Omental fat pad (tissue), 3 donors: ENCODE measurements at regions not wholly inside any gene's neighbourhood (a gene's known extent, or its start where the extent isn't known, plus 50 kb on each side); places are given as distances from the start of the nearest gene placed in this dataset.
"Not testable (repeated sequence)": the region's sequence is repeated elsewhere in the genome, so short reads cannot be mapped to it uniquely, and the experiment has no call there.

Source experiments
- ATAC-seq: fragments of 150-250 bp; one replicate; pipeline ENCODE4 v1.9.1; 2016; ENCODE audit warnings: mild to moderate bottlenecking, moderate library complexity; ENCODE audit not compliant: low FRiP score
- DNase-seq: peaks from one replicate; pipeline ENCODE4 v3.0.0-alpha.2; 2019; ENCODE audit warnings: low spot score
- TF ChIP-seq, protein P1 (sequence below), 3 donors: fragments of 450-650 bp; IDR thresholded peaks; one replicate each; pipeline ENCODE4 v1.5.1; 2016 to 2017; ENCODE audit warnings: antibody characterized with exemption in 3 of 3, mild to moderate bottlenecking in 3 of 3, moderate library complexity in 2 of 3

DNA sequence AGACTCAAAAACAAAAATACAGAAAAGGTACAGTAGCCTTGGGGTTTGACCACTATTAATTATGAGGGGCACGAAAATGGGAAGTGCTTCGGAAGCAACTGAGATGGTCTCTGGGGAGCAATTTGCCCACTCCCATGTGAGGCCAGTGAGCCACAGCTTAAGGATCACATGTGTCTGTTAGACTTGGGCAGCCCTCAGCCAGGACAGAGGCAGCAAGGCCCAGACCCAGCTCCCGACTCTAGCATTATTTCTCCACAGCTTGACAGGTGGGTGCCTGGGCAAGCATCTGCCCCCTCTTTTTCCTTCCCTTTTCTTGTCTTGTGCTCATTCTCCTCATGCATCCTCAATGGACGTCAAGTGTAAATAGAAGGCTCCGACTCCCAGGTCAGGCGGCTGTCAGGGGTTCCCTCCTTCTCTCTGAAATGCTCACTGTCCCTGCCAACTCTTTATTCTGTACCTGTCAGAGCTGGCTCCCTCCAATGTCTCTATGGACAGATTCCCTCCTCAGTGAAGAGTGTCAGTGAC, 137.0 kb upstream of the RCN1 start:
- DNase-seq (no peak), ATAC-seq (no peak)
- TF ChIP-seq, protein P1, sequence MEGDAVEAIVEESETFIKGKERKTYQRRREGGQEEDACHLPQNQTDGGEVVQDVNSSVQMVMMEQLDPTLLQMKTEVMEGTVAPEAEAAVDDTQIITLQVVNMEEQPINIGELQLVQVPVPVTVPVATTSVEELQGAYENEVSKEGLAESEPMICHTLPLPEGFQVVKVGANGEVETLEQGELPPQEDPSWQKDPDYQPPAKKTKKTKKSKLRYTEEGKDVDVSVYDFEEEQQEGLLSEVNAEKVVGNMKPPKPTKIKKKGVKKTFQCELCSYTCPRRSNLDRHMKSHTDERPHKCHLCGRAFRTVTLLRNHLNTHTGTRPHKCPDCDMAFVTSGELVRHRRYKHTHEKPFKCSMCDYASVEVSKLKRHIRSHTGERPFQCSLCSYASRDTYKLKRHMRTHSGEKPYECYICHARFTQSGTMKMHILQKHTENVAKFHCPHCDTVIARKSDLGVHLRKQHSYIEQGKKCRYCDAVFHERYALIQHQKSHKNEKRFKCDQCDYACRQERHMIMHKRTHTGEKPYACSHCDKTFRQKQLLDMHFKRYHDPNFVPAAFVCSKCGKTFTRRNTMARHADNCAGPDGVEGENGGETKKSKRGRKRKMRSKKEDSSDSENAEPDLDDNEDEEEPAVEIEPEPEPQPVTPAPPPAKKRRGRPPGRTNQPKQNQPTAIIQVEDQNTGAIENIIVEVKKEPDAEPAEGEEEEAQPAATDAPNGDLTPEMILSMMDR (IDR thresholded peaks at IDR 0.05): no peak

DNA sequence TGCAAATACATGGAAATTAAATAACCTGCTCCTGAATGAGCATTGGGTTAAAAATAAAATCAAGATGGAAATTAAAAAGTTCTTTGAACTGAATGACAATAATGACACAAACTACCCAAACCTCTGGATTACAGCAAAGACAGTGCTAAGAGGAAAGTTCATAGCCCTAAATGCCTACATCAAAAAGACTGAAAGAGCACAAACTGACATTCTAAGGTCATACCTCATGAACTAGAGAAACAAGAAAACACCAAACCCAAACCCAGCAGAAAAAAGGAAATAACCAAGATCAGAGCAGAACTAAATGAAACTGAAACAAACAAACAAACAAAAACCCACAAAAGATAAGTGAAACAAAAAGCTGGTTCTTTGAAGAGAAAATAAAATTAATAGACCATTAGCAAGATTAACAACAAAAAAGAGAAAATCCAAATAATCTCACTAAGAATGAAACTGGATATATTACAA, 138.6 kb upstream of the PAX6 start:
- DNase-seq, ATAC-seq: not testable (repeated sequence)

DNA sequence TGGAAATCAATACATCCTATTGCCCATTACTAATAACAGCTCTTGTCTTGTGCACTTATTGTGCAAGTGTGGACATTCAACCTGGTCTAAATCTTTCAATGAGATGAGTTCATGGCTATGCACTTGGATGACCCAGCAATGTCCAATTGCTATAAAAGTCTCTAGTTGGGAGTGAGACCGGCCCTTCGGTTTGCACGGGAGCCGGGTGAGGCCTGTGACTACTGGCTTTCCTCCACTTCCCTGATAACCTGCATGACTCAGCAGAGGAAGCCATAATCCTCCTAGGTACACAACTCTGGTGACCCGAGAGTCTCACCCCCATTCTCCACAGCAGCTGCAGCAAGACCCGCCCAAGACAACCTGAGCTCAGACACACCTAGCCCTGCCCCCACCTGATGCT, 135.9 kb upstream of the PAX6 start:
- DNase-seq (no peak), ATAC-seq (no peak)
- TF ChIP-seq, protein P1 (IDR thresholded peaks at IDR 0.05): no peak

DNA sequence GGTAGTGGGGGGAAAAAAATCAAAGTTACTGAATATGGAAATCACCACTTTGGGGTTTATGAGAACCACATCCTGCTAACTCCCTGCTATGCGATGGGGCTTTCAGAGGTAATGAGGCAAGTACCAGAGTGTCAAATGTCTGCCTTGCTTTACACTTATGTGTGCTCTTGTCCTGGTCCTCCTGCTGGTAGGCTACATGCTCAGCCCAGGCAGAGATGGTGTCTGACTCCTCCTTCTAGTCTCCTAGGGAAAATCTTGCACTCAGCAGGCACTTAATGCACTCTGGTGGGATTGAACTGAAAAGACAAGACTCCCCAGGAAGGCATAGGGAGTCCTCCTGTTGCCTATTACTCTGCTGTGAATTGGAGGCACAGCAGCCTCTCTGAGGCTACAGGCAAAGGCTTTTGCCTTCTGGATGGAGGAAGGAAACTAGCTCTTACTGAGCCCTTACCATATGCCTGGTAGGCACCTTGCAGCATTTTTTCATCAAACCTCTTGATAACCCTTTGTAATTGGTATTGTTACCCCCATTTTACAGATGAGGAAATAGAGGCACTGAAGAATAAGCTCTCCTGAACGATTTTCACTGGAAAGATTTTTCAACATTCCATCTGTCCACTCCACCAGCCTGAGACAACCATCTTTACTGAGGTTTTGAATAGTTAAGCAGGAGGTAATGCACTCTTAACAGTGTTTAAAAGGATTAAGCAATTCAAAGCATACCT, 132.1 kb upstream of the PAX6 start:
- ATAC-seq (no peak), DNase-seq (no peak)
- TF ChIP-seq, protein P1 (IDR thresholded peaks at IDR 0.05): no peak

DNA sequence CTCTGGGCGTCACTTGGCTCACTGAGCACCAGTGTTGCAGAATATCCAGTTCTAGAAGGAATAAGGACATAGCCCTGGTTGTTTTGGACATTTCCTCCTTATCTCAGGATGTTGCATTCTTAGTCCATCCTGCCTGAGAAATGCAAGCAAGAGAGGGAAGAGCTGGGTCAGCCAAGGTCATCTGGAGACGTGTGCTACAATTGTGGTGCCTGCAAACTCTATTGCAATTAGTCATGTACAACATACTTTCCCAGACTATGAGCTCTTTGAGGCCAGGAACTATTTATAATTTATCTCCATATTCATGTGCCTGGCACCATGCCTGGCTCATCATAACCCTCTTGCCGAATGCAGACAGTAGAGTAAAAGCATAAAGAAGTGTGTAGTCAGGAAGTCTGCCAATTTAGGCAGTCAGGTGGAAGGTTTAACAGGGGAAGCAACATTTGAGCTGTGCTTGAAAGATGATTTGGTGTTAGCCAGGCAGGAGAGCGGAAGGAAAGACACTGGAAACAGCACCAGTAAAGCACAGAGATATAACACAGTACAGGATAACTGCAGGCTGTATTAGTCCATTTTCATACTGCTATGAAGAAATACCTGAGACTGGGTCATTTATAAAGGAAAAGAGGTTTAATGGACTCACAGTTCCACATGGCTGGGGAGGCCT, 129.4 kb upstream of the PAX6 start:
- DNase-seq (no peak), ATAC-seq (no peak)
- TF ChIP-seq, protein P1 (IDR thresholded peaks at IDR 0.05): no peak

DNA sequence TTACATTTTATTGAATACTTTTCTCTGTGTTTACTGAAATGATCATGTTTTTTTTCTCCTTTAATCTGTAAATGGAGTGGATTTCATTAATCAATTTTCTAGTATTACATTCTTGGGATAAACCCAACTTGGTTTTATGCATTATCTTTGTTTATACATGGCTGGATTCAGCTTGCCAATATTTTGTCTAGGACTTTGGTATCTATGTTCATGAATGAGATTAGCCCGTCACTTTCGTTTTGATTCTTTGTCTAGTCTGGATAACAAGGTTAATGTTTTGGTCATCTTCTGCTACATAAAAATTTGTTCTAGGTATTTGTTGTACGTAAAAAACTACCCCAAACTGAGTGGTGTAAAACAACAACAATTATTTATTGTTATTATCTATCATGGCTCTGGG, 127.9 kb upstream of the PAX6 start:
- TF ChIP-seq, protein P1 (IDR thresholded peaks at IDR 0.05): no peak
- no peak for DNase-seq
- ATAC-seq: no peak

DNA sequence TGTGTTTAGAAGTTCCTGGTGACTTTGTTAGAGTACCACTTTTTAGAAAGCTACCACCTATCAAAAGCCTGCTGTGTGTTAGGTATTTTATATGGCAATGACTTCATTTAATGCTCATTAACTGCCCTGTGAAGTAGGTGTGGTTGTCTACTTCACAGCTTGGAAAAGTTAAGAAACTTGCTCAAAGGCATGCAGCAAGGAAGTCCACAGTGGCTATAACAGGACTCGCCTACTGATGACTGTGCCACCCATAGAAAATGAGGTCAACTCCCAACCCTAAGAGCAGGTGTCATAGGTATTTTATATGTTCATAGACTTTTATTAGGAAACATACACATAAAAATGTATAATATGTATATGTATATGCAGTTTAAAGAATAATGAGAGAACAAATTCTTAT, 125.2 kb upstream of the PAX6 start:
- DNase-seq (no peak), ATAC-seq (no peak)
- TF ChIP-seq, protein P1 (IDR thresholded peaks at IDR 0.05): no peak
